Lower leg skin (tissue), 3 donors: ENCODE measurements at regions not wholly inside any gene's neighbourhood (a gene's known extent, or its start where the extent isn't known, plus 50 kb on each side); places are given as distances from the start of the nearest gene placed in this dataset.

Source experiments
- POLR2A ChIP-seq, 2 donors: fragments of 450-650 bp; IDR thresholded peaks; one replicate each; pipeline ENCODE4 v1.6.1; 2016 to 2017; ENCODE audit warnings: antibody characterized with exemption in 2 of 2, mild to moderate bottlenecking in 1 of 2, moderate library complexity in 1 of 2
- TF ChIP-seq, protein P1 (sequence below), 3 donors: fragments of 450-650 bp; IDR thresholded peaks; one replicate each; pipeline ENCODE4 v1.5.1; 2016; ENCODE audit warnings: antibody characterized with exemption in 3 of 3, mild to moderate bottlenecking in 3 of 3, moderate library complexity in 2 of 3

DNA sequence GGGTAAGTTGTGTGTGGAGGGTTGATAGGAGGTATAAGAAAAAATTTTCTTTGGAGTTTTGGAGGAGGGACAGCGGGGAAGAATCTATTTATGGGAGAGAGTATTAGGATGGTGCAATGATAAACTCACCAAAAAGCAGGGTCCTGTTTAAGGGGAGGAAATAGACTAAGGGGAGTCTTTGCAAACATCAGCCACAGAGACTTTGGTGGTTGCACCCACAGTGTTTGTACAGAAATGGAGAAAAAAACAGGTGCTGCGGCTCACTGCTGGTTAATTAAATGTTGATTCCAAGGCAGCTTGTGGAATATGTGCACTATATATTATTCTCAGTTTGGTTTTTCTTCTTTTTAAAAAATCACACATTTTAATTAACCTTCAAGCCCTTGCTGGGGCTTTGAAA, 182.1 kb downstream of the NECTIN3 start:
- TF ChIP-seq, protein P1, sequence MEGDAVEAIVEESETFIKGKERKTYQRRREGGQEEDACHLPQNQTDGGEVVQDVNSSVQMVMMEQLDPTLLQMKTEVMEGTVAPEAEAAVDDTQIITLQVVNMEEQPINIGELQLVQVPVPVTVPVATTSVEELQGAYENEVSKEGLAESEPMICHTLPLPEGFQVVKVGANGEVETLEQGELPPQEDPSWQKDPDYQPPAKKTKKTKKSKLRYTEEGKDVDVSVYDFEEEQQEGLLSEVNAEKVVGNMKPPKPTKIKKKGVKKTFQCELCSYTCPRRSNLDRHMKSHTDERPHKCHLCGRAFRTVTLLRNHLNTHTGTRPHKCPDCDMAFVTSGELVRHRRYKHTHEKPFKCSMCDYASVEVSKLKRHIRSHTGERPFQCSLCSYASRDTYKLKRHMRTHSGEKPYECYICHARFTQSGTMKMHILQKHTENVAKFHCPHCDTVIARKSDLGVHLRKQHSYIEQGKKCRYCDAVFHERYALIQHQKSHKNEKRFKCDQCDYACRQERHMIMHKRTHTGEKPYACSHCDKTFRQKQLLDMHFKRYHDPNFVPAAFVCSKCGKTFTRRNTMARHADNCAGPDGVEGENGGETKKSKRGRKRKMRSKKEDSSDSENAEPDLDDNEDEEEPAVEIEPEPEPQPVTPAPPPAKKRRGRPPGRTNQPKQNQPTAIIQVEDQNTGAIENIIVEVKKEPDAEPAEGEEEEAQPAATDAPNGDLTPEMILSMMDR (IDR thresholded peaks at IDR 0.05), result no peak
- TF ChIP-seq POLR2A (IDR thresholded peaks at IDR 0.05), result no peak
